ACC112 (cell line): ENCODE measurements at regions not wholly inside any gene's neighbourhood (a gene's known extent, or its start where the extent isn't known, plus 50 kb on each side); places are given as distances from the start of the nearest gene placed in this dataset.

Experiments
- H2AFZ ChIP-seq: fragments of 200-600 bp; sonication (generic); one replicate; pipeline ENCODE4 v1.6.0; 2017; ENCODE audit warnings: antibody characterized with exemption, low read length; ENCODE audit not compliant: unreplicated experiment
- H3K27ac ChIP-seq: fragments of 200-600 bp; sonication (generic); 2 replicates; pipeline ENCODE4 v1.5.1; 2014; ENCODE audit warnings: low read depth, mild to moderate bottlenecking, antibody characterized with exemption, low read length, moderate library complexity
- H3K27me3 ChIP-seq: fragments of 200-600 bp; sonication (generic); 2 replicates; pipeline ENCODE4 v1.6.1; 2014; ENCODE audit warnings: mild to moderate bottlenecking, antibody characterized with exemption, low read length, moderate library complexity, mixed read lengths; ENCODE audit not compliant: insufficient read depth
- H3K36me3 ChIP-seq: fragments of 200-600 bp; sonication (generic); 2 replicates; pipeline ENCODE4 v1.6.1; 2016; ENCODE audit warnings: mild to moderate bottlenecking, antibody characterized with exemption, low read length, moderate library complexity, mixed read lengths; ENCODE audit not compliant: insufficient read depth
- H3K4me1 ChIP-seq: fragments of 200-600 bp; sonication (generic); one replicate; pipeline ENCODE4 v1.6.1; 2016; ENCODE audit warnings: low read length, mixed read lengths; ENCODE audit not compliant: insufficient read depth, unreplicated experiment, control insufficient read depth
- H3K4me3 ChIP-seq: fragments of 200-600 bp; sonication (generic); 2 replicates; pipeline ENCODE4 v1.5.1; 2014; ENCODE audit warnings: mild to moderate bottlenecking, low read depth, low read length
- H3K79me2 ChIP-seq: fragments of 200-600 bp; sonication (generic); one replicate; pipeline ENCODE4 v1.6.0; 2016; ENCODE audit warnings: low read length; ENCODE audit not compliant: control insufficient read depth, unreplicated experiment, insufficient read depth

- Histone ChIP-seq H3K36me3 (no peaks in the 10 kb centered on the region), H3K4me1 (no peaks in the 10 kb centered on the region), H3K27ac (no peak overlapping the region), H3K79me2 (no peaks in the 10 kb centered on the region), H3K4me3 (no peak overlapping the region), H2AFZ (no peak overlapping the region), H3K27me3 (no peaks in the 10 kb centered on the region)
Observed at GRCh38 chr17:15019158-15019557, 246.0 kb downstream of the PMP22 start.

- Histone ChIP-seq H3K27ac (no peak overlapping the region), H3K4me1 (no peaks in the 10 kb centered on the region), H3K4me3 (no peak overlapping the region), H3K27me3 (0 out of 2 replicates have a peak, but pooled peaks cover 4% of the 10 kb centered on the region), H3K36me3 (no peaks in the 10 kb centered on the region), H2AFZ (no peak overlapping the region), H3K79me2 (no peaks in the 10 kb centered on the region)
Observed at GRCh38 chr17:15012351-15012980, 252.7 kb downstream of the PMP22 start.

GRCh38 chr17:15009087-15009486 is 256.0 kb downstream of the PMP22 start:
- Histone ChIP-seq H3K4me1 (no peaks in the 10 kb centered on the region), H3K4me3 (no peak overlapping the region), H2AFZ (no peak overlapping the region), H3K27ac (no peak overlapping the region), H3K36me3 (no peaks in the 10 kb centered on the region), H3K27me3 (peaks cover 5% of the 10 kb centered on the region; the same call in 1 of the 2 replicates), H3K79me2 (no peaks in the 10 kb centered on the region)

GRCh38 chr17:15007147-15007553 is 258.0 kb downstream of the PMP22 start:
- Histone ChIP-seq H3K4me3 (no peak overlapping the region), H3K27ac (no peak overlapping the region), H3K27me3 (peaks cover 5% of the 10 kb centered on the region; the same call in 1 of the 2 replicates)

GRCh38 chr17:15006421-15007128 is 258.6 kb downstream of the PMP22 start:
- H3K36me3 ChIP-seq = no peaks in the 10 kb centered on the region
- no peak overlapping the region for H3K27ac ChIP-seq
- no peak overlapping the region for H2AFZ ChIP-seq
- H3K27me3 ChIP-seq = peaks cover 5% of the 10 kb centered on the region; the same call in 1 of the 2 replicates
- H3K79me2 ChIP-seq = no peaks in the 10 kb centered on the region
- H3K4me1 ChIP-seq = no peaks in the 10 kb centered on the region
- no peak overlapping the region for H3K4me3 ChIP-seq

More at GRCh38 chr17:15007147-15007553, 258.0 kb downstream of the PMP22 start:
- Histone ChIP-seq H3K79me2 (no peaks in the 10 kb centered on the region), H3K36me3 (no peaks in the 10 kb centered on the region), H3K4me1 (no peaks in the 10 kb centered on the region), H2AFZ (no peak overlapping the region)

- H3K36me3 ChIP-seq = no peaks in the 10 kb centered on the region
- H3K4me1 ChIP-seq = no peaks in the 10 kb centered on the region
- no peak overlapping the region for H3K27ac ChIP-seq
- H2AFZ ChIP-seq = no peak overlapping the region
- no peak overlapping the region for H3K4me3 ChIP-seq
- H3K79me2 ChIP-seq = no peaks in the 10 kb centered on the region
- no peaks in the 10 kb centered on the region for H3K27me3 ChIP-seq
Observed at GRCh38 chr17:15000661-15001060, 264.5 kb downstream of the PMP22 start.

- 0 out of 2 replicates have a peak, but pooled peaks cover 3% of the 10 kb centered on the region for H3K27me3 ChIP-seq
- H3K36me3 ChIP-seq = no peaks in the 10 kb centered on the region
- H2AFZ ChIP-seq = no peak overlapping the region
- no peak overlapping the region for H3K27ac ChIP-seq
- H3K4me1 ChIP-seq = no peaks in the 10 kb centered on the region
- H3K4me3 ChIP-seq = no peak overlapping the region
- no peaks in the 10 kb centered on the region for H3K79me2 ChIP-seq
Observed at GRCh38 chr17:14997290-14997689, 267.8 kb downstream of the PMP22 start.

GRCh38 chr17:14986127-14986526 is 279.0 kb downstream of the PMP22 start:
- no peaks in the 10 kb centered on the region for H3K4me1 ChIP-seq

GRCh38 chr17:14972844-14973243 is 292.3 kb downstream of the PMP22 start:
- Histone ChIP-seq H3K27me3 (peaks cover 22% of the 10 kb centered on the region), H3K4me1 (no peaks in the 10 kb centered on the region), H3K36me3 (no peaks in the 10 kb centered on the region), H3K79me2 (no peaks in the 10 kb centered on the region), H2AFZ (no peak overlapping the region), H3K27ac (no peak overlapping the region), H3K4me3 (no peak overlapping the region)

More at GRCh38 chr17:14986127-14986526, 279.0 kb downstream of the PMP22 start:
- H3K27ac ChIP-seq = no peak overlapping the region
- H3K36me3 ChIP-seq = no peaks in the 10 kb centered on the region
- H3K27me3 ChIP-seq = peaks cover 7% of the 10 kb centered on the region
- no peak overlapping the region for H3K4me3 ChIP-seq
- no peak overlapping the region for H2AFZ ChIP-seq
- no peaks in the 10 kb centered on the region for H3K79me2 ChIP-seq

- Histone ChIP-seq H3K4me1 (no peaks in the 10 kb centered on the region), H3K36me3 (no peaks in the 10 kb centered on the region), H3K79me2 (no peaks in the 10 kb centered on the region), H3K27me3 (peaks cover 5% of the 10 kb centered on the region; the same call in 1 of the 2 replicates), H2AFZ (no peak overlapping the region), H3K27ac (no peak overlapping the region), H3K4me3 (no peak overlapping the region)
Observed at GRCh38 chr17:14971054-14971453, 294.1 kb downstream of the PMP22 start.
